CD4-positive, CD25-positive, alpha-beta regulatory T cell (primary cell): ENCODE measurements at regions not wholly inside any gene's neighbourhood (a gene's known extent, or its start where the extent isn't known, plus 50 kb on each side); places are given as distances from the start of the nearest gene placed in this dataset.

Source experiments
- ATAC-seq, 2 donors: fragments of 150-1000 bp; cut with Tn5 transposase; one replicate each; pipeline ENCODE4 v1.10.0; 2021; ENCODE audit warnings: low read depth in 2 of 2, moderate number of reproducible peaks in 2 of 2, moderate library complexity in 1 of 2
- DNase-seq, 3 donors: peaks; one replicate each; pipeline versions ENCODE4 v3.0.0 to v3.0.0-alpha.2; 2012 to 2022; ENCODE audit warnings: mixed read lengths in 1 of 3
- H3K27ac ChIP-seq: one replicate; pipeline ENCODE4 v1.7.0; 2013; ENCODE audit warnings: mild to moderate bottlenecking, low read length; ENCODE audit not compliant: insufficient read depth, poor library complexity, severe bottlenecking
- H3K27me3 ChIP-seq: one replicate; pipeline ENCODE4 v1.7.0; 2013; ENCODE audit warnings: low read length; ENCODE audit not compliant: control insufficient read depth, insufficient read depth
- H3K36me3 ChIP-seq: one replicate; pipeline ENCODE4 v1.7.0; 2013; ENCODE audit warnings: mild to moderate bottlenecking, low read length, moderate library complexity; ENCODE audit not compliant: control insufficient read depth, insufficient read depth
- H3K4me1 ChIP-seq: 2 replicates; pipeline ENCODE4 v1.7.0; 2013; ENCODE audit warnings: mild to moderate bottlenecking, low read length; ENCODE audit not compliant: insufficient read depth, control insufficient read depth, poor library complexity, severe bottlenecking
- H3K4me3 ChIP-seq: one replicate; pipeline ENCODE4 v1.7.0; 2013; ENCODE audit warnings: low read depth, mild to moderate bottlenecking, low read length, moderate library complexity
- H3K9me3 ChIP-seq, 2 experiments: 1 replicate in 1 of 2; 2 replicates in 1 of 2; pipeline ENCODE4 v1.7.0; 2013; ENCODE audit warnings: low read length in 2 of 2, mild to moderate bottlenecking in 1 of 2, moderate library complexity in 1 of 2; ENCODE audit not compliant: control insufficient read depth in 2 of 2
- H3K27ac Mint-ChIP-seq, 3 donors: one replicate each; pipeline ENCODE4 v1.8.0; 2020 to 2022; ENCODE audit warnings: mild to moderate bottlenecking in 3 of 3, mixed read lengths in 3 of 3, moderate library complexity in 2 of 3
- H3K27me3 Mint-ChIP-seq: one replicate; pipeline ENCODE4 v1.8.0; 2022; ENCODE audit warnings: mild to moderate bottlenecking, mixed read lengths
- H3K36me3 Mint-ChIP-seq: one replicate; pipeline ENCODE4 v1.8.0; 2020; ENCODE audit warnings: mixed read lengths
- H3K4me1 Mint-ChIP-seq, 4 donors: one replicate each; pipeline ENCODE4 v1.8.0; 2020 to 2022; ENCODE audit warnings: mixed read lengths in 4 of 4, mild to moderate bottlenecking in 1 of 4
- H3K4me3 Mint-ChIP-seq, 4 donors: one replicate each; pipeline ENCODE4 v1.8.0; 2020 to 2022; ENCODE audit warnings: mild to moderate bottlenecking in 4 of 4, mixed read lengths in 4 of 4, moderate library complexity in 3 of 4
- H3K9me3 Mint-ChIP-seq, 7 donors: one replicate each; pipeline ENCODE4 v1.8.0; 2020 to 2022; ENCODE audit warnings: mixed read lengths in 7 of 7, mild to moderate bottlenecking in 3 of 7, moderate library complexity in 2 of 7

DNA sequence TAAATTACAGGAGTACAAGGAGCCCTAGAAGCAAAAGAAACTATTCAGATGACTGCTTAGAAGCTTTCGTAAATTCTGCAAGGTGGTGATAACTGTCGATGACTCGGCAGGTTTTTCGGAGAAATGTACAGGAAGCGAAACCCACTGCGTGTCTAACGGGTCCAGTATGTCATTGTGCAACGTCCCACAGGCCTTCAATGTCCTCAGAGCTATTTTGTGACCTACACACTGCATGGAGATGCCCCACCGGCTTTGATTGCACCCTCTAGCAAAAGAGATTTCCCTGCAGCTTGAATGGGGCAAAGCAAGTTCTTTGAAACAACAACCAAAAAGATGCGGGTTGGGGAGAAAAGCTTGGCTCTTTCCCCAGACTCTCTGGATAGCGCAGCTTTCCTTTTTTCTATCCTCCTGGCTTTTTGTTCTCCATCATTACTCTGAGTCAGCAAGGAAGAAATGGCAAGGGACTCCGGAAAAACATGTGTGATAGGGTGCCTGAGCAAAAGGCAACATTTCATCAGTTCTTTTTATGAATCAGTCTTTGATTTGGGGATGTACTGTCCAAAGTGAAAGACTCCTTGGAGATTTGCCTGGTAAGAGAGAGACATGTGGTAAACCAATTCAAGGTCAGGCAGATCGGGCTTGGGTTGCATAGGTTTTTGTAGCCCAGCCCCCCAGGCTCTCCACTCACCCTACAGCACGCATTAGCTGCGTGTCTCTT, 112.0 kb upstream of the TBL1X start:
- Mint-ChIP-seq H3K36me3 (peaks cover 6% of the 10 kb centered on the region), H3K4me3 (peak overlapping the region; percentile 69 to 93 (median 76)), H3K4me1 (peaks cover 23 to 55% (median 30%) of the 10 kb centered on the region in 4 donors), H3K27ac (peak overlapping the region; percentile 76 to 95 (median 79)), H3K9me3 (peaks cover 0 to 10% (median 0%) of the 10 kb centered on the region in 7 donors), H3K27me3 (peaks cover 4% of the 10 kb centered on the region)
- DNase-seq (peak in 2 of 3 donors; percentile 38 to 92), ATAC-seq (peak; percentile 47 to 56)
- H3K36me3 ChIP-seq, result no peaks in the 10 kb centered on the region
- H3K27me3 ChIP-seq, result no peaks in the 10 kb centered on the region
- H3K9me3 ChIP-seq, result no peaks in the 10 kb centered on the region
- peaks cover 26% of the 10 kb centered on the region for H3K4me1 ChIP-seq
- peak overlapping the region; percentile 73 for H3K4me3 ChIP-seq
- H3K27ac ChIP-seq, result peak overlapping the region; percentile 60

DNA sequence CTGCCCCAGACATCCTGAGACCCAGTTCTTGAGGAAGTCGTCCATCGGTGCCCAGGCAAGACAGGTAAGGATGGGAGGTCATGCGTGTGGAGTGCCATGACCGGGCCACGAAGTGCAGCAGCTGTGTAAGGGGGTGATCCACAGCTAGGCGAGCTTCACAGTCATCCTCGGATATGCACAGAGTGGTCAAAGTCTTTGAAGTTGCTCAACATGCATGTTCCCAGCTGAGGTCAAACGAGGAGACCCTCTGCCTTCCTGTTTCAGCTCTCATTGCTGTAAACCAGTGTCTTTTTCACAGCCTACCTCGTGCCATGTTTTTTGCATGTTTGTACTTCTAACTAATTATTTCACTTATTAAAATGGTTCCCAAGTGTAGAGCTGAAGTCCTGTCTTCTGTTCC, 109.9 kb upstream of the TBL1X start:
- H3K4me3 ChIP-seq, result no peak overlapping the region
- no peak for ATAC-seq
- H3K4me1 ChIP-seq, result peaks cover 26% of the 10 kb centered on the region
- no peaks in the 10 kb centered on the region for H3K27me3 ChIP-seq
- Mint-ChIP-seq H3K27ac (peak overlapping the region in 2 of 3 donors; percentile 10 to 72), H3K4me1 (peaks cover 23 to 50% (median 30%) of the 10 kb centered on the region in 4 donors), H3K36me3 (peaks cover 6% of the 10 kb centered on the region), H3K27me3 (peaks cover 4% of the 10 kb centered on the region), H3K4me3 (no peak overlapping the region), H3K9me3 (peaks cover 0 to 10% (median 0%) of the 10 kb centered on the region in 7 donors)
- no peak overlapping the region for H3K27ac ChIP-seq
- H3K36me3 ChIP-seq, result no peaks in the 10 kb centered on the region
- no peaks in the 10 kb centered on the region for H3K9me3 ChIP-seq
- DNase-seq, result no peak

DNA sequence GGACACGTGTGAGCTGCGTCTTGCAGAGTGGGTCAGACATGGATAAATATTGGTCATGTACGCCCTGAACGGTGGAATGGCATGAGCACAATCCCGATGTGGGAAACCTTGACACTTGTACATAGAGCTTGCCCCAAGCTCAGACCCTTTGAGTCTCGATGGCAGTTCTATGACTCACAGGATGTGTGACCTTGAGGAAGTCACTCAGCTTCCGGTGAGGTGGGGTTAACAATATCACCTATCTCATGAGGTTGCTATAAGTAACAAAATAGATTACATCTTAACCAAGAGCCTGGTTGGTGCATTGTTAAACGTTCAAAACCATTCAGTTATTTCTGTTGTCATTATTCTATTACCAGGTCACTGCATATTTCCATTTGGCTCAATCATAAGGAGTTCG, 109.1 kb upstream of the TBL1X start:
- Histone ChIP-seq H3K36me3 (no peaks in the 10 kb centered on the region), H3K4me3 (peak overlapping the region; percentile 17), H3K27me3 (no peaks in the 10 kb centered on the region), H3K4me1 (peaks cover 26% of the 10 kb centered on the region), H3K9me3 (no peaks in the 10 kb centered on the region), H3K27ac (peak overlapping the region; percentile 49)
- peaks cover 6% of the 10 kb centered on the region for H3K36me3 Mint-ChIP-seq
- peaks cover 4% of the 10 kb centered on the region for H3K27me3 Mint-ChIP-seq
- DNase-seq (peak in 1 of 3 donors; percentile 84), ATAC-seq (peak; percentile 50 to 57)
- H3K4me1 Mint-ChIP-seq, result peaks cover 23 to 50% (median 30%) of the 10 kb centered on the region in 4 donors
- peaks cover 0 to 10% (median 0%) of the 10 kb centered on the region in 7 donors for H3K9me3 Mint-ChIP-seq
- H3K27ac Mint-ChIP-seq, result peak overlapping the region; percentile 57 to 78 (median 72)
- H3K4me3 Mint-ChIP-seq, result peak overlapping the region in 2 of 4 donors; percentile 26 to 32

DNA sequence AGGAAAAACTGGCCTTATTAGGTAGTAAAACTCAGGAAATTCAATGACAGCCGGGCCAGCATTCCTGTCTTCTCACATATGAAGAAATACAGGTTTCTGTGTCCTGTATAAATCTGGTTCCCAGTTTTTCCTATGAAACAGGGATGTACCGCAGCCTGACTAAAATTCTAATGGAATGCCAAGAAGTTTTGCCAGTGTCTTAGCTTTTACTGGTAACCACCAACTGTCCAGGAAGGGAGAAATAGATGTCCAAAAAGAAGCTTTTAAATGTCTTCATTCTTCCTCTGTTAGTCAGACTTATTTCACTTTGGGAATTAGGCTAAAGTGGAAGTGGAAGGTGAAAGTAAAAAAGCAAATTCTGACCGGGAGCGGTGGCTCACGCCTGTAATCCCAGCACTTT, 108.0 kb upstream of the TBL1X start:
- Mint-ChIP-seq H3K4me3 (no peak overlapping the region), H3K27ac (no peak overlapping the region), H3K4me1 (peaks cover 21 to 40% (median 25%) of the 10 kb centered on the region in 4 donors), H3K27me3 (peaks cover 4% of the 10 kb centered on the region), H3K36me3 (peaks cover 6% of the 10 kb centered on the region), H3K9me3 (peaks cover 0 to 10% (median 0%) of the 10 kb centered on the region in 7 donors)
- Histone ChIP-seq H3K27me3 (no peaks in the 10 kb centered on the region), H3K36me3 (no peaks in the 10 kb centered on the region), H3K4me3 (no peak overlapping the region), H3K9me3 (no peaks in the 10 kb centered on the region), H3K27ac (no peak overlapping the region), H3K4me1 (peaks cover 19% of the 10 kb centered on the region)
- DNase-seq (no peak), ATAC-seq (no peak)

DNA sequence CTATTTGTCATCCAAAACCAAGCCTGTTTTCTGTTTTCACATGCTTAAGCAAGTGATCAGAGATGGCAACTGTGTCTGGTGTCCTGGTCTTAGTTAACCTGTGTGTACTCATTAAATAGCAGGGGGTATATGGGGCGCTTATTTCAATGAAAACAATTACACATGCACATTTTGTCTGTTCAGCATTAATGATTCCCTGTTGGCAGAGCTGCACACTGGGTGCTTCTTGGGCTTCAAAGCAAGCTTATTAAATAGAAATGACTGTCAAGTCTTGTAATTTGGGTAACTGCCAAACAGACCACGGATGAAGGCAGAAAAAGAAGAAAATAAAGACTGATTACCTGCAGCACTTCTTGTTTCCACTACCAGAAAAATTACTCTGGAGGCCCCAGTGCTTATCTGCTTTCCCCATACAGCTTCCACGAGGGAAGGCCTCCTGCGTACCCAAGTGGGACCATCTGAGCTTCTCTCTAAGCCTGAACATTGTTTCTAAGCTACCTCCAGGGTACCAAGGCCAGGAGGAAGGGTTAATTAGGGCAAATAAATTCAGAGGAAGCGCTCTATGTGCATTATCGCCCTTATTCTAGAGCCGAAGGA, 107.2 kb upstream of the TBL1X start:
- Histone ChIP-seq H3K36me3 (no peaks in the 10 kb centered on the region), H3K4me3 (no peak overlapping the region), H3K27me3 (no peaks in the 10 kb centered on the region), H3K4me1 (peaks cover 12% of the 10 kb centered on the region), H3K9me3 (no peaks in the 10 kb centered on the region), H3K27ac (no peak overlapping the region)
- no peak for DNase-seq
- Mint-ChIP-seq H3K4me3 (no peak overlapping the region), H3K4me1 (peaks cover 13 to 32% (median 17%) of the 10 kb centered on the region in 4 donors), H3K9me3 (peaks cover 0 to 10% (median 1%) of the 10 kb centered on the region in 7 donors), H3K27me3 (peaks cover 4% of the 10 kb centered on the region), H3K27ac (no peak overlapping the region), H3K36me3 (peaks cover 6% of the 10 kb centered on the region)
- ATAC-seq, result no peak

DNA sequence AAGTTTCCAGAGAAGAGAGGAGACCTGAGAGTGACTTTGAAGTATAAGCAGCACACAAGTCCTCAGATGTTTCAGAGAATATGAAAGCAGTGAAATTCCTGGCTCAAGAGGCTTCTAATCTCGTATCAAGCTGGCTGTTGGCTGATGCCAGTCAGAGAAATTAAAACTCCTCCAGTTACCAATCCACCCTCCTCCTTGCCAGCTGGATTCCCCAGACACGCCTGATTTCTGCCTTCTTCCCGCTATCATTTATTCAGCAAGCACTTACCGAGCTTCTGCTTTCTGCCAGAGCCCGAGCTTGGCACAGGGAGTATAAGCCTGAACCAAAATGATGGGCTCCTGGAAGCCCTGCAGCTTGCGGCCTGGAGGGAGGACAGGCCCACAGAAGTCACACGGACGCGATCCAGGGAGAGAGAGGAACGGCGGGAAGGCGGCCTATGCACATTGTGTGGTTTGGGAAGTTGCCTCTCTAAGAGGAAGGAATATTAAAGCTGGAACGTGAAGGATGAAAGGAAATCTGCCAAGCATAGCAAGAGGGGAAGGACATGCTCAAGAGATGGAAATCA, 102.4 kb upstream of the TBL1X start:
- H3K27ac ChIP-seq, result no peak overlapping the region
- H3K4me1 Mint-ChIP-seq, result no peaks in the 10 kb centered on the region
- no peaks in the 10 kb centered on the region for H3K36me3 Mint-ChIP-seq
- no peaks in the 10 kb centered on the region for H3K27me3 ChIP-seq
- no peak overlapping the region for H3K4me3 ChIP-seq
- H3K27me3 Mint-ChIP-seq, result no peaks in the 10 kb centered on the region
- peaks cover 0 to 2% (median 0%) of the 10 kb centered on the region in 7 donors for H3K9me3 Mint-ChIP-seq
- H3K36me3 ChIP-seq, result no peaks in the 10 kb centered on the region
- no peak overlapping the region for H3K4me3 Mint-ChIP-seq
- ATAC-seq, result no peak
- H3K4me1 ChIP-seq, result no peaks in the 10 kb centered on the region
- DNase-seq, result no peak
- no peaks in the 10 kb centered on the region for H3K9me3 ChIP-seq
- no peak overlapping the region for H3K27ac Mint-ChIP-seq

DNA sequence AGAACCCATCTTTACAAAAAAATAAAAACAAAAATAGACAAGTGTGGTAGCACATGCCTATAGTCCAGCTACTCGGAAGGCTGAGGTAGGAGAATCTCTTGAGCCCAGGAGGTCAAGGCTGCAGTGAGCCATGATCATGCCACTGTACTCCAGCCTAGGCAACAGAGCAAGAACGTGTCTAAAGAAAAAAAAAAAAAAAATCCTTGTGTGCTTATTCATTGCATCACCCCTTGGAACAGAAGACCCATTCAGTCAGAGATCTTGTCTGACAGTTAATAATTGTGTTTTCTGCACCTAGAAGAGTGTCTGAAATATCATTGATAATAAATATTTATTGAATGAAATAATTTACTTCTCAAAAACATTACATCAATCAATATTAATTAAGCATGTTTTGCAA, 97.4 kb upstream of the TBL1X start:
- Mint-ChIP-seq H3K27me3 (no peaks in the 10 kb centered on the region), H3K4me1 (peaks cover 0 to 6% (median 1%) of the 10 kb centered on the region in 4 donors), H3K9me3 (peaks cover 0 to 5% (median 0%) of the 10 kb centered on the region in 7 donors), H3K4me3 (no peak overlapping the region), H3K36me3 (no peaks in the 10 kb centered on the region), H3K27ac (peak overlapping the region in 1 of 3 donors; percentile 29)
- ATAC-seq, result no peak
- H3K36me3 ChIP-seq, result no peaks in the 10 kb centered on the region
- no peak for DNase-seq
- no peaks in the 10 kb centered on the region for H3K9me3 ChIP-seq
- H3K4me1 ChIP-seq, result no peaks in the 10 kb centered on the region
- H3K4me3 ChIP-seq, result no peak overlapping the region
- H3K27me3 ChIP-seq, result no peaks in the 10 kb centered on the region
- H3K27ac ChIP-seq, result no peak overlapping the region
